ENCODE measurements at regions not wholly inside any gene's neighbourhood (a gene's known extent, or its start where the extent isn't known, plus 50 kb on each side); places are given as distances from the start of the nearest gene placed in this dataset.
A peak's percentile ranks its signal among the peaks of the same experiment; 100 is the strongest.

GRCh38 chr13:84903391-84903790, 895.8 kb downstream of the SLITRK6 start:
- H3K9me2 ChIP-seq (replicated peaks; ENCODE audit: control insufficient read depth, low read length): no peaks in the 10 kb centered on the region
- H3K9me3 ChIP-seq (ENCODE audit: control insufficient read depth, insufficient read depth, low read length): peaks cover 9% of the 10 kb centered on the region; the same call in 1 of the 2 replicates
- H3K4me1 ChIP-seq (ENCODE audit: control insufficient read depth, low read length): peaks cover 13% of the 10 kb centered on the region
- H4K20me1 ChIP-seq (ENCODE audit: control insufficient read depth, insufficient read depth, low read depth, low read length): no peaks in the 10 kb centered on the region
- no peaks in the 10 kb centered on the region for H3K27me3 ChIP-seq (ENCODE audit: control insufficient read depth, low read length)
- no peak for TF ChIP-seq CTCF (IDR thresholded peaks at IDR 0.05; ENCODE audit: low read depth, low read length, poor library complexity, severe bottlenecking)
- no peak for TF ChIP-seq EZH2phosphoT487 (IDR thresholded peaks at IDR 0.05; ENCODE audit: borderline replicate concordance, low read length)
- H3K27ac ChIP-seq (ENCODE audit: low read depth, low read length): no peak overlapping the region
- no peak overlapping the region for H3K4me2 ChIP-seq (ENCODE audit: low read length)
- no peaks in the 10 kb centered on the region for H3F3A ChIP-seq (ENCODE audit: control insufficient read depth, insufficient read depth)
- H3K36me3 ChIP-seq (ENCODE audit: control insufficient read depth, low read length): no peaks in the 10 kb centered on the region
- no peaks in the 10 kb centered on the region for H3K79me2 ChIP-seq (ENCODE audit: control insufficient read depth, low read length)
- no peak overlapping the region for H3K4me3 ChIP-seq (ENCODE audit: low read length)

GRCh38 chr13:84902243-84902642, 897.0 kb downstream of the SLITRK6 start:
- H3K4me2 ChIP-seq (ENCODE audit: low read length): peak overlapping the region; percentile 51
- peaks cover 9% of the 10 kb centered on the region; the same call in 1 of the 2 replicates for H3K9me3 ChIP-seq (ENCODE audit: control insufficient read depth, insufficient read depth, low read length)
- peak overlapping the region; percentile 10; the same call in 1 of the 2 replicates for H3K27ac ChIP-seq (ENCODE audit: low read depth, low read length)
- no peaks in the 10 kb centered on the region for H3K36me3 ChIP-seq (ENCODE audit: control insufficient read depth, low read length)
- TF ChIP-seq EZH2phosphoT487 (IDR thresholded peaks at IDR 0.05; ENCODE audit: borderline replicate concordance, low read length) (no peak), CTCF (IDR thresholded peaks at IDR 0.05; ENCODE audit: low read depth, low read length, poor library complexity, severe bottlenecking) (no peak)
- H4K20me1 ChIP-seq (ENCODE audit: control insufficient read depth, insufficient read depth, low read depth, low read length): no peaks in the 10 kb centered on the region
- no peaks in the 10 kb centered on the region for H3F3A ChIP-seq (ENCODE audit: control insufficient read depth, insufficient read depth)
- H3K4me3 ChIP-seq (ENCODE audit: low read length): peak overlapping the region; percentile 11; the same call in 1 of the 2 replicates
- H3K27me3 ChIP-seq (ENCODE audit: control insufficient read depth, low read length): no peaks in the 10 kb centered on the region
- peaks cover 13% of the 10 kb centered on the region for H3K4me1 ChIP-seq (ENCODE audit: control insufficient read depth, low read length)
- H3K9me2 ChIP-seq (replicated peaks; ENCODE audit: control insufficient read depth, low read length): no peaks in the 10 kb centered on the region
- no peaks in the 10 kb centered on the region for H3K79me2 ChIP-seq (ENCODE audit: control insufficient read depth, low read length)

GRCh38 chr13:84896128-84896527, 903.1 kb downstream of the SLITRK6 start:
- Histone ChIP-seq H3K4me3 (ENCODE audit: low read length) (no peak overlapping the region), H3K27me3 (ENCODE audit: control insufficient read depth, low read length) (no peaks in the 10 kb centered on the region), H4K20me1 (ENCODE audit: control insufficient read depth, insufficient read depth, low read depth, low read length) (no peaks in the 10 kb centered on the region), H3K36me3 (ENCODE audit: control insufficient read depth, low read length) (no peaks in the 10 kb centered on the region), H3K9me2 (replicated peaks; ENCODE audit: control insufficient read depth, low read length) (no peaks in the 10 kb centered on the region), H3K27ac (ENCODE audit: low read depth, low read length) (no peak overlapping the region), H3K79me2 (ENCODE audit: control insufficient read depth, low read length) (no peaks in the 10 kb centered on the region), H3F3A (ENCODE audit: control insufficient read depth, insufficient read depth) (no peaks in the 10 kb centered on the region; the same call in 1 of the 2 replicates), H3K4me2 (ENCODE audit: low read length) (no peak overlapping the region), H3K9me3 (ENCODE audit: control insufficient read depth, insufficient read depth, low read length) (peaks cover 4% of the 10 kb centered on the region; the same call in 1 of the 2 replicates), H3K4me1 (ENCODE audit: control insufficient read depth, low read length) (no peaks in the 10 kb centered on the region)
- TF ChIP-seq EZH2phosphoT487 (IDR thresholded peaks at IDR 0.05; ENCODE audit: borderline replicate concordance, low read length) (no peak), CTCF (IDR thresholded peaks at IDR 0.05; ENCODE audit: low read depth, low read length, poor library complexity, severe bottlenecking) (peak; percentile 72)

Data from DOHH2 (cell line).